ENCODE measurements at regions not wholly inside any gene's neighbourhood (a gene's known extent, or its start where the extent isn't known, plus 50 kb on each side); places are given as distances from the start of the nearest gene placed in this dataset.

DNA sequence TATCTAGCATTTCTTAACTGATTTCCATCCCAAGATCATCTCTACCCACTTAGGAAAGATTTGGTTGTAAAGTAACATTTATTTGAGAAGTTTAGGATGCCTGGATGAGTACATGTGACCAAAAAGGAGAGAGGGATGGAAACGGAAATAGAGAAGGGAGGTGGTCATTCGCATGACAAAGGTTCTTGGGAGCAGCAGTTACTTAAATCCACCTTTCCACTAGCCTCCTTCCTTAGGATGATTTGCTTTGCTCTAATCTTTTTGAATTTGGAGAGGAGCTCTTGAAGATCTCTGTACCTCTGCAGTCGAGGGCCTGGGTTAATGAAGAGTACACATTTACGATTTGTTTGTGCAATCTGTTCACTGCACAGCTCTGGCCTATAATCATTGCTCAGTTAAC is 623.5 kb downstream of the EPHA4 start:
- no peak for DNase-seq

GRCh38 chr2:220949466-220949865 is 622.6 kb downstream of the EPHA4 start:
- no peak for DNase-seq

DNA sequence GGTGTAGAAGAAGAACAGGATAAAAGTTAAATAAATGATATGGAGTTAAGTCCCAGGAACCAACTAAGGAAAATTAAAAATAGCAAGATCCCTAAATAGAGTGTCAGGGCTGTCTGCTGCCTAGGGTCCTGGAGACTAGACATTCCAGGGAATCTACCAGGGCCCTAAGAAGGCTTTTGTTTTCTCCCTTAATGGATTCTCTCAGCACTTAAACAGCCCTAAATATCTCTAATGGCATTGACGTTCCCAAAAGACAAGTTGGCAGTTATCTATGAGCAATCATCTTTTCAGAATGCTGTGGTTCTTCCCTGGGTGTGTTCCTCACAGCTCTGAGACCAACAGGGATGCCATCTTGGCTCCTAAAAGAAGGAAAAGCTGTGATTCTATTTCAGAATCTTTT is 616.3 kb downstream of the EPHA4 start:
- no peak for DNase-seq

DNA sequence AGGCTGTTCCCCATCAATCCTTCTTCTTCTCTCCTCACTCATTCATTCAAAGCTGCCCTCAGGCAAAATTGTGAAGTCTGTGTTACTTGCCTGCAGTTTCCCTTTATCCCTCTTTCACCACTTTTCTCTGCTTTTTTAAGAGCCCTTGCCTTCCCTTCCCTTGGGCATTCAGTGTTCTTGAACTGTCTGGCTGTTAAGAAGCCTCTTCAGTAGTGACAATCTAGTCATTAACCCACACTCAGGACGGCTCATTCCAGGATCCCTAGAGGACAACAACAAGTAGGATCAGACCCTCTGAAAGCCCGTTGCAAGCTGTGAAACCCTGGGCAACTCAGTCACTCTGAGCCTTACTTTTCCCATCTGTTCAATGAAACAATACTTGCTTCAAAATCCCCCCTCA is 615.7 kb downstream of the EPHA4 start:
- DNase-seq = no peak

- DNase-seq = no peak
Measured at GRCh38 chr2:220959391-220959802, 612.7 kb downstream of the EPHA4 start.

DNA sequence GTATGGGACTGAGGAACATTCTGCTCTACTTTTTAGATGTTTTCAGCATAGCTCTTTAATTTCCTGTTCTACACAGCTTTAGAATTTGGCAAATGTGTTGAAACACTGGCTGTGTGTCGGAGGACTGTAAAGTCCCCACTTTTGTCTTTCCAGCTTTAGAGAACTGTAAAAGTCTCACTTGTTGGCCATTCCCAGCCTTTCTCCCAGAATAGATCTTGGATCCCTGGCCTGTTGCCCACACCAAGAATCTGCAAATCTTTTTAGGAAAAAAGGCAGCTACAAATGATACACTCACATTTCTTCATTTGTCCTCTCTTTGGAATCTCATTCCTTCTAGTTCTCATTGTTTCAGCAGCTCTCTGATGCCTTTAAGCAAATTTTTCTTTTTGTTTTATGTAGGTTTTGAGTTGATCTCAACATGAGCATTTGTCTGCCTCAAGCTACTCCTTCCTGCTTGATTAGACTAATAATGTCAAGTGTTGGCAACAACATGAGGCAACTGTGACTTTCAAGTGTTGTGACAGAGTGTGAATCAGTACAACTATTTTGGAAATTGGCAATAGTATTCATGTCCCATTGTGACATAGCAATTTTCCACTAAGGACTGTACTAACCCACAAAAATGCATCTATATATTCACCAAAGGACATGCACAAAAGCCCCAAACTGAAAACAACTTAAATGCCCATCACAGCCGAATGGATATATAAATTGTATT is 610.8 kb downstream of the EPHA4 start:
- no peak for DNase-seq

GRCh38 chr2:220962556-220962955 is 609.5 kb downstream of the EPHA4 start:
- DNase-seq = no peak

DNA sequence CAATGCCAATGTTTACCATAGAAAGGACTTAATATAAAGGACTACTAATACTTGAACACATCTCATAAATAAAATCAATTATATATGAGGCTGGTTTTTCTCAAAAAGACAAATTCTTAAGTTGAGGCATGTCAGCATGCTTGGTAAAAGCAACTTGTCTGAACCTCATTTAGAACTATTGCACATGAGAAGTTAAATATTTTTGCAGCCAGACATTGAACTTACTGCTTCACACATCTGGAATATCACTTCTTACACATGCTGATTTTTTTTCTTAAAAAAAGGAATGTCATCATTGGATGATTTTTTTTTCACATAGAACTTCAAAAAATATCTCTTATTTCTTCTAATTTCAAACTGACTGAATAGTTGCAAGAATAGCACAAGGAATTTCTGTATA is 609.0 kb downstream of the EPHA4 start:
- no peak for DNase-seq

DNA sequence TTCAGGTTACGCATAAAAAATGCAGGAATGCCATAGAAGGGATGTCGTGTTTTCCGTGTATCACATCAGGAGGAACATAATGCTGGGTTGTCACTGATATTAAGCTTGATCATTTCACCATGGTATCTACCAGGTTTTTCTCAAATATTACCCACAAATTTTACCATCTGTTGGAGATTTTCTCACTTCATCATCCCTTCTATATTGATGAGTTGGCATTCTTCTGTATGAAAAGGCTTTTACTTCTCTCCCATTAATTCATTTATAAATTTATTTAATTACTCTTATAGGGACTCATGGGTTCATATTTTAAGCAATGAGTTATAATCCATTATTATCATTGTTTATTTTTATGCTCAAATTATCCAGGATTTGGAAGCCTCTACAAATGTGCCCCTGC is 608.2 kb downstream of the EPHA4 start:
- DNase-seq = no peak

GRCh38 chr2:220966636-220967035 is 605.5 kb downstream of the EPHA4 start:
- peak; percentile 78 for DNase-seq

DNA sequence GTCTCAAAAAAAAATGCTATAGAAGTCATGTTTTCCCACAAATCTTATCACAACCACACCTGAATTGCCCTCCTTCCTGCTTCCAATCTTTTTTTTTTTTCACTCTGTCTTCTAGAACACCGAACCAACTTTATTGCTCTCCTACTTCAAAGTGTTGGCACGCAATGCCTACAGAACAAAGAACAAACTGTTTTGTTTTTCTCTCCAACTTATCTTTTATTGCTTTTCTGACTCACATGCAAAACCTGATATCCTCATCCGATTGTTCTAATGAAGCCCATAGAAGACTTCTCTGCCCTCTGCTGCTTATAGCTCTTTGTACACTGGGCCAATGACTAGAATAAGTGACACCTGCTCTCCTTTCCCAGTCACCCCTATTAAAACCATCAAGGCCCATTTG is 602.8 kb downstream of the EPHA4 start:
- no peak for DNase-seq

DNA sequence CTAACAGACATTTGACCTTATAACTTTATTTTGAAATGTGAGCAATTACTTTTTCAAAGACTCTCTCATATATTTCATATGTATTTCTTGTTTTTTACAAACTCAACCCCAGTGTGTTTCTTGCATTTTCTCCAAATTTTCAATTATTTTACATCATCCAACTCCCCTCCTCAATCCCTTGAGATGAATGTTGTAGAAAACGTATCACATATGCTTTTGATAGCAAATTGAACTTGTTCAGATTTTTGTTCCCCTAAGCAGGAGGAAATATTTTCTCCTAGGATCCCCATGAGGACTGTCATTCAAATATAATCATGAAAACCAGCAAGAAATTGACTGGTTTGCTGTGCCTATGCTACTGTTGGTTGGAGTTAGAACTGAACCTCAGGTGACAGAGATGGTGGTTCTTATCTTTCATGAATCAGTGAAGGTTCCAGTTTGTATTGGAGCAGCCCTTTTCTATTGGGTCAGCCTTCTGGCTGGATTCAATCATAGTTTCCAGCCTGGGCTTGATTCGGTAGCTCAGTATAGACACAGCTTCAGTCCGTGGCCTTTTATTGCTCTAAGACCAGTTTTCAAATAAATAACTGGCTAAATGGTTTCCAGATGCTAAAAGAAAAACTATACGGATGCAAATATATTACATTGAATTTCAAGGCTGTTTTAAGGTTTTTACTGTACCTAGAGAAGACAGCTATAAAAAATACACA is 591.0 kb downstream of the EPHA4 start:
- no peak for DNase-seq

GRCh38 chr2:220981926-220982325 is 590.2 kb downstream of the EPHA4 start:
- DNase-seq = no peak

DNA sequence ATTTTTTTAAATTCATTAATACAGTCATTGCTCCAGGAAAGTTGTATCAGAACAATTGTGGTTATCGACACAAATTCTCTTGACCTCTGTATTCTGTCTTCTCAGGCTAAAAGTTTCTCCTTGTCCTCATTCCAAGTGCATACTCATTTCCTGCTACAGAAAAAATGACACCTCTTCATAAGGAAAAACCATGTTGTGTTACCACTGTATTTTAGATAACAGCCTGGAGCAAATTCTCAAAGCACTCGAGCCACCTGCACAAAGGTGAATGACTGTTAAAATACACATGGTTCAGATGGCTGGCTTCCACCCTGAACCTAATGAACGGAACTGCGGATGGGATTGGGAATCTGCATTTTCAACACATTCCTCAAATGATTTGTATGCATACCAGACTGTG is 586.5 kb downstream of the EPHA4 start:
- DNase-seq = no peak

DNA sequence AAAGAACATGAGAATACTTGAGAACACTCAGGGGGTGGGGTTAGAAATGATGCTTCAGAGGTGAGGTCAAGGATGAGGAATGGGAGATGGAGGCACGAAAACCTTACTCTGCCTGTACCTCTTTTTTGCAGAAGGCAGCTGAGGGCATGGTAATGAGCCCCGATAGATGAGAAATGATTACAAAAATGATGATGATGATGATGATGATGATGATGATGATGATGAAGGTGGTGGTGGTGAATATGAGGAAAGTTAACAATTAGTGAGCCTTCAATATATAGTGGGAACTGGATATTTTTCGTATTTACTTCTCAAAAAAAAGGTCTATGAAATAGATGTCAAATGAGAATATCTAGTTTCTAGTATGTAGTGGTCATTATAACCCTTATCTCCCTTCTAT is 584.3 kb downstream of the EPHA4 start:
- no peak for DNase-seq

DNA sequence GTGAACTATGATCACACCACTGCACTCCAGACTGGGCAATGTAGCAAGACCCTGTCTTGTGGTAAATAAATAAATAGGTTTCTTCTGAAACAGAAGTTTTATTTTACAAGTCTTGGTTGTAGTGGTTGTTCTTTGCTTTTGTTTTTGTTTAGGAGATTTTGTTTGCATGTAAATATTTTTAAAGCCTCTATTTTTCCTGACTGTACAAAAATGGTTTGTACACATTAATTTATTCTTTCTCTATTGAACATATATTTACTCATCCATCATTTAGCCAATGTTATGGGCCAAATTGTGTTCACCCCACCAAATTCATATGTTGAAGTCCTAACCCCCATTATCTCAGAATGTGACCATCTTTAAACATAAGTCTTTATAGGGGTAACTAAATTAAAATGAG is 580.1 kb downstream of the EPHA4 start:
- DNase-seq = no peak

GRCh38 chr2:220994846-220995245 is 577.3 kb downstream of the EPHA4 start:
- DNase-seq = no peak

DNA sequence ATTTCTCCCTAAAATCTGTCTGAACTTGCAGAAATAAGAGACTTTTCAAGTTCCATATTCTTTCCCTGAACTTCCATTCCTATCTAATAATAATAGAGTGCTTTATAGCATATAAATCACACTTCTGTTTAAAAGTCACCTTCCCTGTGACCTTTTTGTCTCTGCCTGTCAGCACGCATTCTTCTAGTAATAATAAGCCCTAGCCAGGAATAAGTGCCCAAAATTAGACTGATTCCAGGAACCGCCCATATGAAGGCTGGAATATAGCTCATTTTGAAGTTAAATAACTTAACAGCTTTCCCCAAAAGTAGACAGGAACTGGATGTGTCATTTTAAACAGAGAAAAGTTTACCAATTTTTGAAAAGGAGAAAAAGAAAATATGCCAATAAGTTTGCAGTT is 576.5 kb downstream of the EPHA4 start:
- no peak for DNase-seq

DNA sequence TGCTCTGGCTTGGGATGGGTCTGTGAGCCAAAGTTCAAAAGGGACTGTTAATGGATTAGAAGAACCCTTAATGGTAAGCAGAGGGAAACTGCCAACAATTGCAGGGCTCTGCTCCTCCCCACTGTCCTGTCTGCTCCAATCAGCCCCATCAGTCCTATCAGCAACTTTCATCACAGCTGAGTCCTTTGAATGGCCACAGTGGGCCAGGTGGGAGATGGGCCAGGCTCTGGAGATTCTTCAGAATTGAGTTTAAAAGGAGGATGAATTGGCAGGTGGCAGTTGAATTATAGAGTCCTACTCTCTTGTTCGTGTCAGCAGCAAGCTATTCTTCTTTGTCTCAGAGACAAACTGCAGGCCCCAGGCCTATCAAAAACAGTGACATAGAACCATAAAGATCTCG is 573.9 kb downstream of the EPHA4 start:
- DNase-seq = no peak

GRCh38 chr2:220999356-220999755 is 572.7 kb downstream of the EPHA4 start:
- DNase-seq = peak; percentile 29

GRCh38 chr2:221001381-221001801 is 570.7 kb downstream of the EPHA4 start:
- no peak for DNase-seq

DNA sequence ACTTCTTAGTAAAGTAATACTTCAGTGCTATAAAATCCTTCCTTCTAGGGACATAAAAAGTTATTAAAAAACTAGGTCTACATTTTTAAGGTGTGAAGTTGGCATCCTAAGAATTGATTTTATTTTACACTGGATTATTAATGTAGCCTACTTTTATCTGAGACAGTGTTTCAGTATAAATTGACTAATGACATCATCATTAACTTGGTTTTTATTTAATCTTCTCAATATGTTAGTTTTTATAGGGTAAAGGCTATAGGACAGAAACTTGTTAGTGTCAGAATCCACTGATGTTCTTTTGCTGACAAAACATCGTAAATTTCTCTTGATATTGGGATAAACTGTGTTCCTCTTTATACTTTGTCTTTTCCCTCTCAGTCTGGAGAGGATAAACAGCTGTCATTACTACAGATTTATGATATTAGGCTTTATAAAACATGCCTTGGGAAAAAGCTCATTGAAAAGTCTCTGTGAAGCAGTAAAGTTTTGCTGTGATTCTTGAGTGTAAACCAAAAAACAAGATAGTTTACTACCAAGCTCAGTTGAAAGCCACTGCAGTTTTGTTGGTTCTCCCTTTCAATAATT is 569.9 kb downstream of the EPHA4 start:
- no peak for DNase-seq

DNA sequence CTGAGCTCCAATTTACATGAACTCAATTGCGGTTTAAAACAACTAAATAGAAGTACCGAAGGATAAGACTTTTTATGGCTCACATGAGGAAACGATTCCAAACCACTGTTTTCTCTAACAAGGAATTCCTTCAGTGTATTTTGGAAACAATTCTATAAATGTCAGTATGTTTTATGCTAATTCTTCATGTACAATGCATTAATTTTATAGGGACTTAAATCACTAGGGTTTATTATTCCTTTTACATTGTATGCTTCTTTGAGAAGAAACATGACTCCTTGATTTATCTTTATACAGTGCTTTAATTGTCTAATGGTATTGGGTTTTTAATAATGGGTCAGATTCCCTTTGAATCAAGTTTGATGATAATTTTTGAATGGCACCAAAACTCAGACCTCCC is 566.8 kb downstream of the EPHA4 start:
- no peak for DNase-seq

- no peak for DNase-seq
Measured at GRCh38 chr2:221006084-221006483, 566.0 kb downstream of the EPHA4 start.

All from HCEC 1CT (cell line).